H7 (cell line): ENCODE measurements at regions not wholly inside any gene's neighbourhood (a gene's known extent, or its start where the extent isn't known, plus 50 kb on each side); places are given as distances from the start of the nearest gene placed in this dataset.

Experiments
- DNase-seq: peaks from one replicate; pipeline ENCODE4 v3.0.0; 2012
- H3K27me3 ChIP-seq: 2 replicates; pipeline ENCODE4 v1.6.0; 2011; ENCODE audit warnings: mild to moderate bottlenecking, low read length; ENCODE audit not compliant: control insufficient read depth, insufficient read depth
- H3K36me3 ChIP-seq: replicated peaks from 2 replicates; pipeline ENCODE4 v1.5.1; 2011; ENCODE audit warnings: low read length; ENCODE audit not compliant: control insufficient read depth, insufficient read depth
- H3K4me3 ChIP-seq: 2 replicates; pipeline ENCODE4 v1.5.1; 2011; ENCODE audit warnings: low read depth, mild to moderate bottlenecking, control low read depth, low read length, moderate library complexity; ENCODE audit not compliant: insufficient read depth

- no peaks in the 10 kb centered on the region for H3K27me3 ChIP-seq
- H3K36me3 ChIP-seq = no peaks in the 10 kb centered on the region
- no peak for DNase-seq
- no peak overlapping the region for H3K4me3 ChIP-seq
Measured at GRCh38 chr11:127998421-127998820, 588.9 kb downstream of the ETS1 start.

- Histone ChIP-seq H3K27me3 (no peaks in the 10 kb centered on the region), H3K4me3 (no peak overlapping the region), H3K36me3 (no peaks in the 10 kb centered on the region)
- DNase-seq = no peak
Measured at GRCh38 chr11:127997594-127997993, 589.8 kb downstream of the ETS1 start.

DNA sequence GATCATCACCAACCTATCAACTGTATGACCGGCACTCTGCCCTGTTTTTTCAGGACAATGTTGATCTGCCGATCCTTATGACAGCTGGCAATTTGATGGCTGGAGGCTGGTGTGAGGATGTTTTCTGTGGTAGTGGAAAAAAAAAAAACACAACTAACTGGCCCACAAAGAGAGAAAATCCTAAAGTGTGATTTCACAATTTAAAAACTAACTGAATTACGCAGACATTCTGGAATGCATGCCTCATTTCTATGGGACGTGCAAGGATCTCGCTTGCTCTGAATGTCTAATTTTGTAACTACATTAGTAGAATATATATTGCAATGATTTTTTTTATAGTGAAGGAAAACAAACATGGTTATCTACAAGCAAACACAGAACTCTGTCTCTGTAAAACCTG, 590.5 kb downstream of the ETS1 start:
- no peak for DNase-seq
- H3K27me3 ChIP-seq = no peaks in the 10 kb centered on the region
- H3K4me3 ChIP-seq = no peak overlapping the region

DNA sequence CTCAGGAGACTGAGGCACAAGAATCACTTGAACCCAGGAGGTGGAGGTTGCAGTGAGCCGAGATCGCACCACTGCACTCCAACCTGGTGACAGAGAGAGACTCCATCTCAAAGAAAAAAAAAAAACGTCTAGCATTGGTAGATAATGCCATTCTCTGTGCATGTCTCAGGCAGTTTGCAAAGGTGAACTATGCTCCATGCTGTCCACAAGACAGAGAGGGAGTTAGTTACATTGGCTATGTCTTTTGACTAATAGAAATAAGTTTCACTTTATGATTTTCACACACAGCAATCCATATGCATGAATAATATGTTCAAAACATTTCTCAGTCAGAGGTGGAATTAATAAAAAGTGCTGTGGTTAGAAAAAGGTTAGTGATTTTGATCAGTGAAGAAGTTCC, 591.4 kb downstream of the ETS1 start:
- H3K4me3 ChIP-seq = no peak overlapping the region
- H3K36me3 ChIP-seq = no peaks in the 10 kb centered on the region
- no peak for DNase-seq
- H3K27me3 ChIP-seq = no peaks in the 10 kb centered on the region

More for the DNA sequence above, 590.5 kb downstream of the ETS1 start:
- H3K36me3 ChIP-seq = no peaks in the 10 kb centered on the region

DNA sequence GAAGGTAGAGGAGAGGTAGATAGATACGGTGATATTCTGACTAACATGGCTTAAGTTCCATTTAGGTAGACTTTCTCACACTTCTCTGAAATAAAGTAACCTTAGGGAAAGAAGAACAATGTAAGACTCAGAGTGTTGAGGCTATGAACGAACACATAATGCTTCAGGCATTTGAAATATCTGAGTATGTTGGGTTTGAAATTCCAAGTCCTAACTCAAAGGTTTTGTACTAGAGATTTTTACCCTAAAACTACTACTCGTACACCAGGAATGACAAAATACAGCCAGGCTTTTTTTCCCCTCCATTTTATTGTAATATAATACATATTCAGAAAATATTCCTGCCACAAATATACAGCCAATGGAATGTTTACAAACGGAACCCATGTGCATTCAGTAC, 592.6 kb downstream of the ETS1 start:
- no peaks in the 10 kb centered on the region for H3K27me3 ChIP-seq
- no peaks in the 10 kb centered on the region for H3K36me3 ChIP-seq
- no peak overlapping the region for H3K4me3 ChIP-seq
- DNase-seq = no peak

GRCh38 chr11:127993788-127994187, 593.6 kb downstream of the ETS1 start:
- DNase-seq = peak; percentile 40
- Histone ChIP-seq H3K27me3 (no peaks in the 10 kb centered on the region), H3K4me3 (no peak overlapping the region), H3K36me3 (no peaks in the 10 kb centered on the region)

- H3K36me3 ChIP-seq = no peaks in the 10 kb centered on the region
- H3K27me3 ChIP-seq = no peaks in the 10 kb centered on the region
Measured at GRCh38 chr11:127993281-127993680, 594.1 kb downstream of the ETS1 start.

DNA sequence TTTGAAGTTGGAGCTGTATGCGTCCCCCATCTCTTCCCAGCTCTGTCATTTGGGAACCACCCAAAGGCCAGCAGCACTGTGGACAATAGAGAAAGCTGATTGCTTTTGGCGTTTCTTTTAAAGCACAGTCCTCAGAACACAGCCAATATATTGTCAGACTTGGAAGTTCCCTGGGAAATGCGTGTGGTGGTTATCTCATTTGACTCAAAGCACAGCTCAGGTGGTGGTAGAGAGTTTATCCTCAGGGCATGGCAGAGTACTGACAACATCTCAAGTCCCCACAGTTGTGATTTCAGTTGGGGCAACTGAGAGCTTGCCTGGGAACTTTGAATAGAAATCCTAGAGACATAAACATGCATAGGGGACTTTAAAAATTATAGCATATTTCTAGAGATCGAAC, 601.3 kb downstream of the ETS1 start:
- H3K36me3 ChIP-seq = no peaks in the 10 kb centered on the region
- no peaks in the 10 kb centered on the region for H3K27me3 ChIP-seq
- H3K4me3 ChIP-seq = no peak overlapping the region
- DNase-seq = no peak

More at GRCh38 chr11:127993281-127993680, 594.1 kb downstream of the ETS1 start:
- no peak overlapping the region for H3K4me3 ChIP-seq
- no peak for DNase-seq

- DNase-seq = no peak
- H3K27me3 ChIP-seq = no peaks in the 10 kb centered on the region
- no peaks in the 10 kb centered on the region for H3K36me3 ChIP-seq
- no peak overlapping the region for H3K4me3 ChIP-seq
Measured at GRCh38 chr11:127972816-127973215, 614.5 kb downstream of the ETS1 start.

DNA sequence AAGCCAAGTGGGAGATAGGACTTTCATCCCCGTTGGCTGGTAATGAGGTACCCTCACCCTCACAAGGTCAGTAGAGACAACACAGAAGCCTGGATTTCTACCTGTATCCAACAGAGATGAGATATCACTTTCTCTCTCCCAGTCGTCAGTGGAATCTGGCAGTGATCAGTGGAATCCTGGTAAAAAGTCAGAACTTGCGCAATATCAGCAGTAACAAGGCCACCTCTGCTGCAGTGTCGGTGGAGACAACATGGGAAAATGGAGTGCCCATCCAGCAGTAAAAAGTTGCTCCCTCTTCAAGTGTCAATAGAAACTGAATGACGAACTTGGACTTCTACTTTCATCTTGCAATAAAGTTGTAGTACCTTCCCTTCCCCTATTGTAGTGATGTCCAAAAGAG, 615.9 kb downstream of the ETS1 start:
- Histone ChIP-seq H3K4me3 (no peak overlapping the region), H3K27me3 (no peaks in the 10 kb centered on the region)

GRCh38 chr11:127966821-127967220, 620.5 kb downstream of the ETS1 start:
- Histone ChIP-seq H3K4me3 (no peak overlapping the region), H3K27me3 (no peaks in the 10 kb centered on the region), H3K36me3 (no peaks in the 10 kb centered on the region)
- no peak for DNase-seq

More for the DNA sequence above, 615.9 kb downstream of the ETS1 start:
- no peaks in the 10 kb centered on the region for H3K36me3 ChIP-seq
- no peak for DNase-seq

- no peak for DNase-seq
- Histone ChIP-seq H3K27me3 (no peaks in the 10 kb centered on the region), H3K36me3 (no peaks in the 10 kb centered on the region), H3K4me3 (no peak overlapping the region)
Measured at GRCh38 chr11:127965939-127966668, 621.3 kb downstream of the ETS1 start.

GRCh38 chr11:127962416-127962815, 624.9 kb downstream of the ETS1 start:
- H3K27me3 ChIP-seq = no peaks in the 10 kb centered on the region
- no peak overlapping the region for H3K4me3 ChIP-seq
- no peaks in the 10 kb centered on the region for H3K36me3 ChIP-seq
- DNase-seq = no peak

GRCh38 chr11:127950162-127950561, 637.2 kb downstream of the ETS1 start:
- H3K27me3 ChIP-seq = no peaks in the 10 kb centered on the region
- H3K4me3 ChIP-seq = no peak overlapping the region
- no peak for DNase-seq

DNA sequence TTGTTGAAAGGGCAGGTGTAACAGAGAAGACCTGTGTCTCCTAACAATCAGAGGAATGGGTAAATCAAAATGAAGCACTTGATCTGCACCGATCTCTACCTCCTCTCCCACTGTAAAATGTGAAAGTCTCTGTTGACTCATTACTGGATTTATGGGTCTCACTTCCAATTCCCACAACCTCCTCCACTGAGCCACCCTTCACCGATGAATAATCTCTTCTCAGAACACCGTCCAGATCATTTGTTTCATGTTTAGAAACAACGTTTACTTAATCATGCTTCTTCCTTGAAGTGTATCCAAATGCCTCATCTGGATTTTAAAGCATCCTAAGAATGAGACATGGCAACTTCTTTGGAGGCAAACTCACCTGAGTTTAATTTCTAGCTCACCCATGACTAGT, 643.6 kb downstream of the ETS1 start:
- Histone ChIP-seq H3K4me3 (no peak overlapping the region), H3K27me3 (no peaks in the 10 kb centered on the region), H3K36me3 (no peaks in the 10 kb centered on the region)
- DNase-seq = no peak

More at GRCh38 chr11:127950162-127950561, 637.2 kb downstream of the ETS1 start:
- H3K36me3 ChIP-seq = no peaks in the 10 kb centered on the region

DNA sequence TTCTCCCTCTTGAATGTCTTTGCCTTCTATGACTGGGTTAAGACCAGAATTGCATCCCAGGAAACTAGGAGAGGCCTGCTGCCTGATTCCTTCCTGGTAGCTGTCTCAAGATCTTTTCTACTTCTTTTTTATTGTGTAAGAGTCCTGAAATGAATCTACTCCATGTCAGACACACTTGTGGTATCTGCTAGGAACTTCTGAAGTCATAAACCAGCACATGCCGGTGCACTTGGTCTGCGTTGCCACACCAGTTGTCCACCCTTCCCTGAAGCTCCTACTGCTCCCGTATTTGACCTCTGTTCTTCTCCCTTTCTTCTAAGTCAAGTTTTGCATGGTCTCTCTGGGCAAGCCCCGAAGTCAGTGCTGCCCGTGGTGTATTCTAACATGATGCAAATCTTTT, 644.2 kb downstream of the ETS1 start:
- Histone ChIP-seq H3K27me3 (no peaks in the 10 kb centered on the region), H3K4me3 (no peak overlapping the region), H3K36me3 (no peaks in the 10 kb centered on the region)
- no peak for DNase-seq
